Hepatocyte (in vitro differentiated cells): ENCODE measurements at regions not wholly inside any gene's neighbourhood (a gene's known extent, or its start where the extent isn't known, plus 50 kb on each side); places are given as distances from the start of the nearest gene placed in this dataset.

Experiments
- EZH2 ChIP-seq: fragments of 200-600 bp; sonication (generic); IDR thresholded peaks from 2 replicates; pipeline ENCODE4 v1.6.1; 2016; ENCODE audit warnings: antibody characterized with exemption, mild to moderate bottlenecking, borderline replicate concordance
- EZH2phosphoT487 ChIP-seq: fragments of 200-600 bp; sonication (generic); IDR thresholded peaks from one replicate; pipeline ENCODE4 v1.6.1; 2018; ENCODE audit warnings: antibody characterized with exemption, mild to moderate bottlenecking, low read depth, moderate library complexity; ENCODE audit not compliant: unreplicated experiment, severe bottlenecking
- TF ChIP-seq, protein P1 (sequence below): fragments of 200-600 bp; sonication (generic); IDR thresholded peaks from 2 replicates; pipeline ENCODE4 v1.5.1; 2016; ENCODE audit warnings: antibody characterized with exemption, mild to moderate bottlenecking; ENCODE audit not compliant: poor library complexity

GRCh38 chr10:52679117-52679516 is 93.5 kb downstream of the MBL2 start:
- TF ChIP-seq, protein P1, sequence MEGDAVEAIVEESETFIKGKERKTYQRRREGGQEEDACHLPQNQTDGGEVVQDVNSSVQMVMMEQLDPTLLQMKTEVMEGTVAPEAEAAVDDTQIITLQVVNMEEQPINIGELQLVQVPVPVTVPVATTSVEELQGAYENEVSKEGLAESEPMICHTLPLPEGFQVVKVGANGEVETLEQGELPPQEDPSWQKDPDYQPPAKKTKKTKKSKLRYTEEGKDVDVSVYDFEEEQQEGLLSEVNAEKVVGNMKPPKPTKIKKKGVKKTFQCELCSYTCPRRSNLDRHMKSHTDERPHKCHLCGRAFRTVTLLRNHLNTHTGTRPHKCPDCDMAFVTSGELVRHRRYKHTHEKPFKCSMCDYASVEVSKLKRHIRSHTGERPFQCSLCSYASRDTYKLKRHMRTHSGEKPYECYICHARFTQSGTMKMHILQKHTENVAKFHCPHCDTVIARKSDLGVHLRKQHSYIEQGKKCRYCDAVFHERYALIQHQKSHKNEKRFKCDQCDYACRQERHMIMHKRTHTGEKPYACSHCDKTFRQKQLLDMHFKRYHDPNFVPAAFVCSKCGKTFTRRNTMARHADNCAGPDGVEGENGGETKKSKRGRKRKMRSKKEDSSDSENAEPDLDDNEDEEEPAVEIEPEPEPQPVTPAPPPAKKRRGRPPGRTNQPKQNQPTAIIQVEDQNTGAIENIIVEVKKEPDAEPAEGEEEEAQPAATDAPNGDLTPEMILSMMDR: no peak
- TF ChIP-seq EZH2 (no peak), EZH2phosphoT487 (no peak)
